D721Med (cell line): ENCODE measurements at regions not wholly inside any gene's neighbourhood (a gene's known extent, or its start where the extent isn't known, plus 50 kb on each side); places are given as distances from the start of the nearest gene placed in this dataset.

ENCODE experiments used
- DNase-seq: peaks from one replicate; pipeline ENCODE4 v3.0.0; 2011; ENCODE audit warnings: low spot score; ENCODE audit not compliant: insufficient read length
- FAIRE-seq: peaks from 2 replicates; lab custom pipeline; 2011; peaks lifted over from hg19 to GRCh38; lab: Jason Lieb, UNC
- TF ChIP-seq, protein P1 (sequence below): IDR thresholded peaks from 2 replicates; pipeline ENCODE4 v1.5.1; 2012; ENCODE audit warnings: mild to moderate bottlenecking, control low read depth; ENCODE audit not compliant: insufficient read depth; ENCODE audit errors: missing control alignments

DNA sequence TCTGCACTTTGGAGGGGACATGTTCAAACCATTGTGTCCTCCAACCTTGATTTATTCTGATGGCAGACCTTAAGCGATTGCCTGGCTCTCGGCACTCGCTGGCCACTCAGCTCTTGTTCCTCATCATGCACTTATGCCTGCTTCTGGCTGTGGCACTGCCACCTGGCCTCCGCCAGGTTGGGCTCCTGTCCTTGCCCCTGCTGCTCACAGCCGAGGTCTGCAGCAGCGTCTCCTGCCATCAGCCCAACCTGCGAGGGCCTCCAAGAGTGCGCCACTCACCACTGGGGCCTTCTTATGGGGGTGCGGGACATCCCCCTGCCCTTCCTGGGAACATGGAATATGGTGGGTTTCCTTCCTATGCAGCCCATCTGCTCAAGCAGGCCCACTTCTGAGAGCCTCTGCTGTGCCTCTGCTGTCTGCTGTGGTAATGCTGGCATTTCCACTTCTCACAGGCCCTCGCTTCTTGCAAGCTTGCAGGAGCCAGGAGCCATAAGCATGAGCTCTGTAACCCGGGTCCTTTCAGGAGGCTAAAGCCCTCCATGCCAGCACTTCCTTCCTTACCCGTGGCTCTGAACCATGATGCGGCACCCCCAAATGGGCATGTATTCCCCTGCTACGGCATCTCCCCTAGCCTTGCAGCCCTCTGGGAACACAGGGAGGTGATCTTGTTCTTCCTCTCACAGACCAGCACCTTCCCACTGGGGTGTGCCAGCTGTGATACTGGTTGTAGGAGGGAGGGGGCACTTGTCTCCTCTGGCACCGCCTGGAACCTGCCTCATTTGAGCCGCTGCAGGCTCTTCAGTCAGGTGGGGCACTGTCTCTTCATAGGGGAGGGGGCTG, 58.6 kb upstream of the HS6ST1 start:
- FAIRE-seq (no peak), DNase-seq (no peak)
- TF ChIP-seq, protein P1, sequence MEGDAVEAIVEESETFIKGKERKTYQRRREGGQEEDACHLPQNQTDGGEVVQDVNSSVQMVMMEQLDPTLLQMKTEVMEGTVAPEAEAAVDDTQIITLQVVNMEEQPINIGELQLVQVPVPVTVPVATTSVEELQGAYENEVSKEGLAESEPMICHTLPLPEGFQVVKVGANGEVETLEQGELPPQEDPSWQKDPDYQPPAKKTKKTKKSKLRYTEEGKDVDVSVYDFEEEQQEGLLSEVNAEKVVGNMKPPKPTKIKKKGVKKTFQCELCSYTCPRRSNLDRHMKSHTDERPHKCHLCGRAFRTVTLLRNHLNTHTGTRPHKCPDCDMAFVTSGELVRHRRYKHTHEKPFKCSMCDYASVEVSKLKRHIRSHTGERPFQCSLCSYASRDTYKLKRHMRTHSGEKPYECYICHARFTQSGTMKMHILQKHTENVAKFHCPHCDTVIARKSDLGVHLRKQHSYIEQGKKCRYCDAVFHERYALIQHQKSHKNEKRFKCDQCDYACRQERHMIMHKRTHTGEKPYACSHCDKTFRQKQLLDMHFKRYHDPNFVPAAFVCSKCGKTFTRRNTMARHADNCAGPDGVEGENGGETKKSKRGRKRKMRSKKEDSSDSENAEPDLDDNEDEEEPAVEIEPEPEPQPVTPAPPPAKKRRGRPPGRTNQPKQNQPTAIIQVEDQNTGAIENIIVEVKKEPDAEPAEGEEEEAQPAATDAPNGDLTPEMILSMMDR: no peak

DNA sequence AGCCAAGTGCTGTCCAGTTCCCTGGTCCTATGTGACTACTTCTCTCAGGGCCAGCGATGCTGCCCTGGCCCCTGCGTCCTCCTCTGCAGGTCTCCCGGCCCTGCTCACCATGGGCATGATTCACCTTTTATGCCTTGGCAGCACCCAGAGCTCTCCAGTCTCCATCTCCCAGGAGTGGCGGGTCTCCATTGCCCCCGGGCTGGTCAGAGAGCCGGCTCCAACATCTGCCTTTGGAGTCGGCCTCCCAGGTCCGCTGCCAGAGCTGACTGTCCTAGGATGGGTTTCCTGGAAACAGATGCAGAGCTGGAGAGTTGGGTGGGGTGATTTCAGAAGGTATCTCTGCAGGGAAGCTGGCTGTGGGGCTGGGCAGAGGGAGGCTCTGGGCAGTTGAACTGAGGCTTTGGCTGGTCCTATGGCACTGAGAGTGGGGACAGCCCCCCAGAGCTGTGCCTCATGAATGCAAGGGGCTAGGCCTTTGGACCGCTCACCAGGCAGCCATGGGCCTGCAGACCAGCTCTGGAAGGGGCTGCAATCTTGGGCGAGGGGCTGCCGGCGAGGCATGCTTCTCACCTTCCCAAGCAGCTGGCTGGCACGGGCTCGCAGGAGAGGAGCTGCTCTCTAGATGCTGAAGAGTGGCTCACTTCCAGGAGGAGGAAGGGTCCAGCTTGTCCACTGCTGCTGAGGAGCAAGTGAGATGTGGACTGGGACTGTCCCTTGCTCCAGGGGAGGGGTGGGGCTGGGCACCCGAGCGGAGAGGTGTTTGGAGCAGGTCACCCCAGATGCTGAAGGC, 59.8 kb upstream of the HS6ST1 start:
- FAIRE-seq: no peak
- DNase-seq: no peak

DNA sequence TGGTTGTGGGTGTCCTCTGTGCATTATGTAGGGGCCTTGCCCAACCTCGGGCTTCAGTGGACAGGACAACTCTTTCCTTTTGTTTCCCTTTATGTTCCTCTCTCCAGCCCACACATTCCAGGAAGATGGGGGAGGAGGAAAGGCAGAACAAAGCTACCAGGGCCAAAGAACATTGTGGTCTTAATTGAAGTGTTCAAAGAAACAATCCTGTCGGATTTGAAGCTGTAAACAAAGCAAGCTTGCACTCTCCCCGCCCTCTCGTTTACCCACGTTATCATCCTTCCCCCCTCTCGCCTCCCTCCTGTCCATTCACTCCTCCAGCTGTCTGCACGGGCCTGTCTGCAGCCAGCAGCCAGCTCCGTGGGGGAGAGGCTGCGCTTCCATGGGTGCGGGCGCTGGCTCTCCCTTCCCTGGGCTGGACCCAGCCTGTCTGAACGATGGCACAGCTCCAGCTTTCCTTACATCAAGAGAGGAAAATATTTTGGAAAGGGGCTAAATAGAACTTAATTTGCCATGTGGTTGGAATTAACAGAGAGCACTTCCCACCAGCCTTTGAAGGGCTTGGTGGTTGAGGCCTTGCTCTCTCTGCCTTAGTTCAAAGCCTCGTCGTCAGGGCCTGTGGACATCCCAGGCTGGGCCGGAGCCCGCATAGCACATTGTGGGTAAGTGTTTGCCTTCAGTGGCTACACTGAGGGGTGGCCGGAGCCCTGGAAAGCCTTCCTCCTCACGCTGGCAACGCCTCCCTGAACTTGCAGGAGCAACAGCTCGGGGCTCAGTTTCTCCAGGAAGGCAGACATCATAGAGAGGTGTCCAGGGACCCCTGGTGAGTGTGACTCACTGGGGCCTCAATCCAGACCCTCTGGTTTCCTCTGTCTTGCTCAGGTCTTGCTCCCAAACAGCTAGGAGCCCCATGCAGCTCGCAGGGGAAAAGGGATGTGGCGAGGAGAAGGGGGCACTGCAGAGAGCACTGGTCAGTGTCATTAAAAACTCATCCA, 60.6 kb upstream of the HS6ST1 start:
- no peak for DNase-seq

More for the DNA sequence above, 59.8 kb upstream of the HS6ST1 start:
- TF ChIP-seq, protein P1: no peak

DNA sequence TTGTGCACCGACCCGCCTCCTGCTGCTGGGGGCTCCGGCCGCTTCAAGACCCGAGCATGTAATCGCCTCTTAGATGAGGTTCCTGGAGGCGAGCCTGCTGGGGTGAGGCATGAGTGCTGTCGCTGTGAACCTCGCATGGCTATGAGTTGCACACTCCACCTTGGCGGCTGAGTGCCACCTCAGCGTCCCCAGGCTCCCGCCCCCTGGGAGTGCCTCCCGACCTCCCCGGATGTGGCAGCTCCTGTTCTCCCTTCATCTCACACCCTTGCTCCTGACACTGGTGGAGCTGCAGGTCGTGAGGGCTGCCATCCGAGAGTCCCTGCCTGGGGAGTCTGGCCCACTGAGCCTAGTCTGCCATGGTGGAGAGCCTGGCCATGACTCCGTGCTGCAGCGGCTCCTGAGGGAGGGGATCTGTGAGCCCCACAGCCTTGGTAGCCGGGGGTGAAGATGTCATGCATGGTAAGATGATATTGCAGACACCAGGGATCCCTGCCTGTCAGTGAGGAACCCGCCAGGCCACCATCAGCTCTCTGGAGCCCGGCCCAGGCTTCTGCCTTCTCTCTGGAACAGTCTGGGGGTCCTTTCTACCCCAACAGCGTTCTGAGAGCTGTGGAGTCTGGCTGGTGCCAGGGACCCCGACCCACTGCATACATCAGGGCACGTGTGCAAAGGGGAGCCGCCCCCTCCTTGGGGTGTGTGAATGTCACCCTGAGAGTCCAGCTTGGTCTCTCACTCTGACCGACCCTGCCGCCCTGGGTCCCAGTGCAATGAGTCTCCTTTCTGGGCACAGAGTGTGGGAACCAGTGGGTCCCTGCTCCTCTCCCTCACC, 61.6 kb upstream of the HS6ST1 start:
- DNase-seq (no peak), FAIRE-seq (no peak)
- TF ChIP-seq, protein P1: no peak

More for the DNA sequence above, 60.6 kb upstream of the HS6ST1 start:
- no peak for FAIRE-seq
- TF ChIP-seq, protein P1: no peak

DNA sequence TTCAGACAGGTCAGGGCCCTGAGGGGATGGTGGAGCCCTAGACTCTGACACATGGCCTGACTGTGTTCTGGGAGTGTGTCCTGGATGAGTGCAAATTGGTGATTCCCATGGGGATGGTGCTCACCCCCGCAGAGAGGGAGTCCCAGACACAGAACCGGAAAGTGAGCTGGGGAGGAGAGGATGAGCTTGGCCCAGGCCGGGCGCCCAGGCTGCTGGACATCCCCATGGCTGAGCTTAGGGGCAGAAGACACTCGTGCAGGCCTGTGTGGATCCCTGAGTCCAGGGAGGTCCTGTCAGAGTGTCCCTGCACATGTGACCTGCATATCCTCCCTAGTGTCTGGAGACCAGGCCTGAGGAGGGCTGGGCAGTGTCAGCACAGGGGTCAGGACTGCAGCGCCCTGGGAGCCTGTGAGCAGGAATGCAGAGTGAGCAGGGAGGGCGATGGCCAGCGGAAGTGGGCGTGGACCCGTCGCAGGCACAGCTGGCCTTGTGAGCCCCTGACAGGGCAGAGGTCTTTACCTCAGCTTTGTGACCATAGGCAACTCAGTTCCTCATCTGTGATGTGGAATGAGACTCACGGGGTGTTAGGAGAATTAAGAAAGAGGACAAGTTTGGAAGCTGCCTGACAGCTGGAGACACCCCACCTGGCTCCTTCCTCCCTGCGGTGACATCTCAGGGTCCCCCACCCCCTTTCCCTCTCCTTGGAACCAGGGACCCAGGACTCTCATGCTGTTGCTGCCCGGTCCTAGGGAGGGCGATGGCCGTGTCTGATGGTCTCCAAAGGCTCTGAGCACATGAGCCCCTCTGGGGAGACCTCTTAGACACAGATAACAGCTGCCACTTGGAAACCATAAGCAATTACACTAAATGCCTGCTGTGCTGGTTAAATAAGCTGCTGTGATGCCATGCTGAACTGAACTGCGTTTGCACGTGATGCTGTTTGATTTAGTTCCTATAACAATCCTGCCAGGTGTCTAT, 62.6 kb upstream of the HS6ST1 start:
- FAIRE-seq (no peak), DNase-seq (no peak)
- TF ChIP-seq, protein P1: no peak
